Parathyroid adenoma (tissue), 2 donors: ENCODE measurements at regions not wholly inside any gene's neighbourhood (a gene's known extent, or its start where the extent isn't known, plus 50 kb on each side); places are given as distances from the start of the nearest gene placed in this dataset.

Experiments used
- H2AFZ ChIP-seq: fragments of 300-600 bp; sonication (generic); one replicate; pipeline ENCODE4 v1.7.0; 2017; ENCODE audit warnings: antibody characterized with exemption, mild to moderate bottlenecking
- H3K27ac ChIP-seq: fragments of 300-600 bp; sonication (generic); one replicate; pipeline ENCODE4 v1.7.0; 2017
- H3K27me3 ChIP-seq: fragments of 300-600 bp; sonication (generic); one replicate; pipeline ENCODE4 v1.7.0; 2017; ENCODE audit warnings: low read length; ENCODE audit not compliant: control insufficient read depth, insufficient read depth
- H3K36me3 ChIP-seq: fragments of 300-600 bp; sonication (generic); one replicate; pipeline ENCODE4 v1.7.0; 2017; ENCODE audit warnings: low read length; ENCODE audit not compliant: control insufficient read depth, insufficient read depth
- H3K4me1 ChIP-seq: fragments of 300-600 bp; sonication (generic); one replicate; pipeline ENCODE4 v1.7.0; 2017; ENCODE audit warnings: control low read depth
- H3K4me2 ChIP-seq: fragments of 300-600 bp; sonication (generic); one replicate; pipeline ENCODE4 v1.7.0; 2017; ENCODE audit warnings: low read length
- H3K4me3 ChIP-seq: fragments of 300-600 bp; sonication (generic); one replicate; pipeline ENCODE4 v1.7.0; 2017; ENCODE audit warnings: low read depth, low read length
- H3K79me2 ChIP-seq: fragments of 300-600 bp; sonication (generic); one replicate; pipeline ENCODE4 v1.7.0; 2017; ENCODE audit warnings: control low read depth
- H3K9ac ChIP-seq: fragments of 300-600 bp; sonication (generic); one replicate; pipeline ENCODE4 v1.7.0; 2017; ENCODE audit warnings: mild to moderate bottlenecking
- H3K9me3 ChIP-seq: fragments of 300-600 bp; sonication (generic); one replicate; pipeline ENCODE4 v1.7.0; 2017; ENCODE audit warnings: low read length; ENCODE audit not compliant: control insufficient read depth
- CTCF ChIP-seq: fragments of 300-600 bp; sonication (generic); IDR thresholded peaks from one replicate; pipeline ENCODE4 v1.7.0; 2017; ENCODE audit warnings: antibody characterized with exemption, mild to moderate bottlenecking
- donor health status: primary hyperparathyroidism.

DNA sequence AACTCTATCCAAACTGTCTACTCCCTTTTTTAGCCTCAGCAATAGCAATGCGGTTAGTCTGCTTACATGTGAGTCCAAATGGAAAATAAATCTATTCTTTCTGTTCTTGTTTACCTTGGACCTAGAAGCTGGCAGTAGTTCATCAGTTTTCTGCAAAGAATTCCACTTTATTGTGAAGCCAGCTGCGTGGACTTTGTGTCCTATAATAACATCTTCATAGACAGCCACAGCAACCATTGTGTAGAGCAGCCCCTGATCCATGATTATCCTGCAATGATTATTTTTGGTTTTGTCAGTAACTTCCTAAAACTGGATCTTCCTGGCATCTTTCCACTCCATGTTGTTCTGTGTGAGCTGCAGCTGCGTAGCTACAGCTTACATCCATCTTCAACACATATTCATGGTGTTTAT, 408.7 kb downstream of the NUF2 start:
- no peak overlapping the region for H3K27ac ChIP-seq
- H3K36me3 ChIP-seq, result no peaks in the 10 kb centered on the region
- H2AFZ ChIP-seq, result no peak overlapping the region
- H3K79me2 ChIP-seq, result no peaks in the 10 kb centered on the region
- H3K4me3 ChIP-seq, result no peak overlapping the region
- no peak for TF ChIP-seq CTCF
- H3K27me3 ChIP-seq, result no peaks in the 10 kb centered on the region
- H3K9ac ChIP-seq, result no peak overlapping the region
- no peaks in the 10 kb centered on the region for H3K4me1 ChIP-seq
- no peaks in the 10 kb centered on the region for H3K9me3 ChIP-seq
- H3K4me2 ChIP-seq, result no peak overlapping the region

- Histone ChIP-seq H3K27me3 (no peaks in the 10 kb centered on the region), H3K4me2 (peak overlapping the region; percentile 28), H2AFZ (no peak overlapping the region), H3K9me3 (no peaks in the 10 kb centered on the region), H3K79me2 (no peaks in the 10 kb centered on the region), H3K4me3 (no peak overlapping the region), H3K27ac (no peak overlapping the region), H3K36me3 (no peaks in the 10 kb centered on the region), H3K9ac (no peak overlapping the region), H3K4me1 (peaks cover 2% of the 10 kb centered on the region)
- TF ChIP-seq CTCF, result no peak
These were observed 415.5 kb downstream of the NUF2 start for GRCh38 chr1:163737261-163737660.

GRCh38 chr1:163744301-163744887, 422.6 kb downstream of the NUF2 start:
- Histone ChIP-seq H2AFZ (no peak overlapping the region), H3K4me2 (no peak overlapping the region), H3K9me3 (peaks cover 6% of the 10 kb centered on the region), H3K4me3 (no peak overlapping the region), H3K9ac (no peak overlapping the region), H3K4me1 (peaks cover 3% of the 10 kb centered on the region), H3K79me2 (no peaks in the 10 kb centered on the region), H3K27ac (no peak overlapping the region), H3K36me3 (no peaks in the 10 kb centered on the region), H3K27me3 (no peaks in the 10 kb centered on the region)
- no peak for TF ChIP-seq CTCF

DNA sequence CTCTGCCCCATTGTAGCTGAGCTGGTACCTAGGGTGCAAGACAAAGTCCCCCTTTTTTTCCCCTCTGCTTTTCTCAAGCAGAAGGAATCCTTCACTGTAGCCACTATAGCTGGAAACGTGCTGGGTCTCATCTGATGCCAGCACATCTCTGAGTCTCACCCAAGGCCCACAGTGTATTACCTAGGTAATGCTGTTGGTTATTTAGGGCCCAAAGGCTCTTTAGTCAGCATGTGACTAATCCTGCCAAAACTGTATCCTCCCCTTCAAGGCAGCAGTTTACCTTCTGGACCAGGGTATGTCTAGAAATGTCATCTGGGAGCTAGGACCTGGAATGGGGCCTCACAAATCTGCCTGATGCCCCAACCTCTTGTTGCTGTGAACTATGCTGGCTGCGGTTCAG, 423.4 kb downstream of the NUF2 start:
- H3K9me3 ChIP-seq, result peaks cover 6% of the 10 kb centered on the region
- H3K4me1 ChIP-seq, result peaks cover 3% of the 10 kb centered on the region
- H3K36me3 ChIP-seq, result no peaks in the 10 kb centered on the region
- H3K79me2 ChIP-seq, result no peaks in the 10 kb centered on the region
- H3K4me3 ChIP-seq, result no peak overlapping the region
- H2AFZ ChIP-seq, result no peak overlapping the region
- H3K27ac ChIP-seq, result no peak overlapping the region
- no peak for TF ChIP-seq CTCF
- H3K27me3 ChIP-seq, result no peaks in the 10 kb centered on the region
- no peak overlapping the region for H3K9ac ChIP-seq
- no peak overlapping the region for H3K4me2 ChIP-seq

DNA sequence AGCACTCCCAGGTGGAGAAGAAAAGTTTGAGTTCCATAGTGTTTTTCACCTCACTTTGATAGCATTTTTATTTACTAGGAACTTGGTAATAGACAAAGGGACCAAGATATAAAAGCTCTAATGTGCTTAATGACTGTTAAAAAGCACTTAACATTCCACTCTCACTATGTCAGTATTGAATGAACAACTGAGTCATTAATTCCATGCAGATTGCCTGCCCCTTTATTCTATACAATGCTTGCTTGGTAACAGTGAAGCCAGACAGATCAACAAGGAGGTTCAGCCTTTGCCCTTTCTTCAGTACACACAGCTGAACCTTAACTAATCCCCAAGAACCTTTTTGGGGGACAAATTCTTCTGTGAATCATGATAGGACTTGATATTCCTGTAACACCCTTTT, 425.5 kb downstream of the NUF2 start:
- peaks cover 6% of the 10 kb centered on the region for H3K9me3 ChIP-seq
- H2AFZ ChIP-seq, result no peak overlapping the region
- no peak for TF ChIP-seq CTCF
- no peak overlapping the region for H3K4me2 ChIP-seq
- no peaks in the 10 kb centered on the region for H3K36me3 ChIP-seq
- H3K79me2 ChIP-seq, result no peaks in the 10 kb centered on the region
- no peaks in the 10 kb centered on the region for H3K27me3 ChIP-seq
- no peak overlapping the region for H3K9ac ChIP-seq
- H3K27ac ChIP-seq, result no peak overlapping the region
- peaks cover 3% of the 10 kb centered on the region for H3K4me1 ChIP-seq
- no peak overlapping the region for H3K4me3 ChIP-seq
